WTC11 (cell line): ENCODE measurements at regions not wholly inside any gene's neighbourhood (a gene's known extent, or its start where the extent isn't known, plus 50 kb on each side); places are given as distances from the start of the nearest gene placed in this dataset.

ENCODE experiments used
- ATAC-seq: fragments of 200-7000 bp; cut with Tn5 transposase; 2 replicates; pipeline ENCODE4 v1.10.0; 2021; ENCODE audit warnings: mild to moderate bottlenecking, moderate library complexity
- CTCF ChIA-PET: fragments of 300-600 bp; sonication (Branson Sonifier 250); formaldehyde crosslinking; loops from one replicate; lab custom pipeline; 2021; ENCODE audit warnings: antibody characterized with exemption; lab: Charles Lee
- POLR2A ChIA-PET: fragments of 350-600 bp; sonication (Branson Sonifier 250); formaldehyde crosslinking; loops from one replicate; lab custom pipeline; 2021; ENCODE audit warnings: antibody characterized with exemption; lab: Charles Lee
- DNase-seq: peaks from one replicate; pipeline ENCODE4 v3.0.0; 2021; ENCODE audit warnings: low spot score
- H3K27ac Mint-ChIP-seq: 2 replicates; pipeline ENCODE4 v1.8.0; 2021; ENCODE audit warnings: mixed read lengths
- H3K27me3 Mint-ChIP-seq: 2 replicates; pipeline ENCODE4 v1.8.0; 2021; ENCODE audit warnings: low read depth, mild to moderate bottlenecking, moderate library complexity, mixed read lengths
- H3K36me3 Mint-ChIP-seq: 2 replicates; pipeline ENCODE4 v1.8.0; 2021; ENCODE audit warnings: mixed read lengths
- H3K4me1 Mint-ChIP-seq: 2 replicates; pipeline ENCODE4 v1.8.0; 2022; ENCODE audit warnings: mixed read lengths
- H3K4me3 Mint-ChIP-seq: 2 replicates; pipeline ENCODE4 v1.8.0; 2021; ENCODE audit warnings: mild to moderate bottlenecking, moderate library complexity, mixed read lengths
- H3K9me3 Mint-ChIP-seq: 2 replicates; pipeline ENCODE4 v1.8.0; 2021; ENCODE audit warnings: mixed read lengths
- AR ChIP-seq: fragments of 250-450 bp; sonication (Bioruptor Pico); IDR thresholded peaks from 2 replicates; pipeline ENCODE4 v1.9.0; 2021; ENCODE audit warnings: mild to moderate bottlenecking
- ATF2 ChIP-seq: sonication (generic); formaldehyde crosslinking; IDR thresholded peaks from 2 replicates; pipeline ENCODE4 v1.8.1; 2022; ENCODE audit warnings: low read depth, missing genetic modification reagents, borderline replicate concordance
- ATF6 ChIP-seq: sonication (generic); formaldehyde crosslinking; IDR thresholded peaks from 2 replicates; pipeline ENCODE4 v1.8.1; 2023; ENCODE audit warnings: mild to moderate bottlenecking, missing genetic modification reagents
- ERG ChIP-seq: fragments of 250-450 bp; sonication (Bioruptor Pico); IDR thresholded peaks from 2 replicates; pipeline ENCODE4 v1.8.0; 2021; ENCODE audit warnings: mild to moderate bottlenecking
- GABPB1 ChIP-seq: sonication (generic); formaldehyde crosslinking; IDR thresholded peaks from 2 replicates; pipeline ENCODE4 v1.8.1; 2023; ENCODE audit warnings: mild to moderate bottlenecking, missing genetic modification reagents
- MAX ChIP-seq: sonication (generic); formaldehyde crosslinking; IDR thresholded peaks from 2 replicates; pipeline ENCODE4 v1.8.0; 2022; ENCODE audit warnings: mild to moderate bottlenecking, missing genetic modification reagents
- MXD4 ChIP-seq: fragments of 250-450 bp; sonication (Bioruptor Pico); IDR thresholded peaks from 2 replicates; pipeline ENCODE4 v1.8.0; 2021; ENCODE audit warnings: mild to moderate bottlenecking, moderate library complexity, borderline replicate concordance
- MYBL2 ChIP-seq: sonication (generic); formaldehyde crosslinking; IDR thresholded peaks from 2 replicates; pipeline ENCODE4 v1.8.1; 2023; ENCODE audit warnings: mild to moderate bottlenecking, moderate library complexity, missing genetic modification reagents
- NFE2L1 ChIP-seq: sonication (generic); formaldehyde crosslinking; IDR thresholded peaks from 2 replicates; pipeline ENCODE4 v1.8.1; 2023; ENCODE audit warnings: missing genetic modification reagents
- NR1H2 ChIP-seq: sonication (generic); formaldehyde crosslinking; IDR thresholded peaks from 2 replicates; pipeline ENCODE4 v1.9.0; 2021; ENCODE audit warnings: mild to moderate bottlenecking, moderate library complexity, missing genetic modification reagents
- NR3C1 ChIP-seq: sonication (generic); formaldehyde crosslinking; conservative IDR thresholded peaks from 2 replicates; pipeline ENCODE4 v1.8.1; 2023; ENCODE audit warnings: low read depth, mild to moderate bottlenecking, missing genetic modification reagents
- OVOL2 ChIP-seq: fragments of 250-450 bp; sonication (Bioruptor Pico); IDR thresholded peaks from 2 replicates; pipeline ENCODE4 v1.9.0; 2021; ENCODE audit warnings: mild to moderate bottlenecking, borderline replicate concordance
- RELA ChIP-seq: sonication (generic); formaldehyde crosslinking; IDR thresholded peaks from 2 replicates; pipeline ENCODE4 v1.8.1; 2022; ENCODE audit warnings: missing genetic modification reagents, mild to moderate bottlenecking, borderline replicate concordance
- RORB ChIP-seq: fragments of 250-450 bp; sonication (Bioruptor Pico); IDR thresholded peaks from 2 replicates; pipeline ENCODE4 v1.9.0; 2021; ENCODE audit warnings: mild to moderate bottlenecking
- TCF7 ChIP-seq: sonication (generic); formaldehyde crosslinking; IDR thresholded peaks from 2 replicates; pipeline ENCODE4 v1.8.0; 2022; ENCODE audit warnings: mild to moderate bottlenecking, low read depth, missing genetic modification reagents, moderate library complexity
- USF2 ChIP-seq: sonication (generic); formaldehyde crosslinking; IDR thresholded peaks from 2 replicates; pipeline ENCODE4 v1.8.1; 2023; ENCODE audit warnings: mild to moderate bottlenecking, missing genetic modification reagents, moderate library complexity
- ZBTB43 ChIP-seq: sonication (generic); formaldehyde crosslinking; IDR thresholded peaks from 2 replicates; pipeline ENCODE4 v1.8.1; 2023; ENCODE audit warnings: mild to moderate bottlenecking, missing genetic modification reagents
- ZNF121 ChIP-seq: sonication (generic); formaldehyde crosslinking; IDR thresholded peaks from 2 replicates; pipeline ENCODE4 v1.8.0; 2023; ENCODE audit warnings: missing genetic modification reagents
- ZNF138 ChIP-seq: sonication (generic); formaldehyde crosslinking; conservative IDR thresholded peaks from 2 replicates; pipeline ENCODE4 v1.8.1; 2022; ENCODE audit warnings: mild to moderate bottlenecking, moderate library complexity, missing genetic modification reagents
- ZNF317 ChIP-seq: sonication (generic); formaldehyde crosslinking; IDR thresholded peaks from 2 replicates; pipeline ENCODE4 v1.8.1; 2023; ENCODE audit warnings: low read depth, mild to moderate bottlenecking, moderate library complexity, missing genetic modification reagents, borderline replicate concordance
- ZNF532 ChIP-seq: fragments of 250-450 bp; sonication (Bioruptor Pico); IDR thresholded peaks from 2 replicates; pipeline ENCODE4 v1.9.0; 2021; ENCODE audit warnings: mild to moderate bottlenecking, borderline replicate concordance

- TF ChIP-seq MAX (CRISPR knock-in tag) (no peak), ATF2 (no peak), AR (CRISPR knock-in tag) (no peak), ATF6 (CRISPR knock-in tag) (no peak), RELA (no peak), ZNF138 (CRISPR knock-in tag) (no peak), ZNF532 (CRISPR knock-in tag) (no peak)
Measured at GRCh38 chr5:68683632-68684036, 410.2 kb upstream of the SLC30A5 start (continued).

GRCh38 chr5:68685863-68686262 is 408.0 kb upstream of the SLC30A5 start:
- no peak overlapping the region for H3K27ac Mint-ChIP-seq
- CTCF ChIA-PET: no interaction called here
- no peaks in the 10 kb centered on the region for H3K27me3 Mint-ChIP-seq

More at GRCh38 chr5:68685863-68686262, 408.0 kb upstream of the SLC30A5 start:
- POLR2A ChIA-PET: no interaction called here
- Mint-ChIP-seq H3K9me3 (peaks cover 16% of the 10 kb centered on the region), H3K36me3 (peaks cover 5% of the 10 kb centered on the region), H3K4me1 (0 out of 2 replicates have a peak, but pooled peaks cover 3% of the 10 kb centered on the region), H3K4me3 (no peak overlapping the region)
- DNase-seq (no peak), ATAC-seq (no peak)
- no peak for TF ChIP-seq ZNF121
- TF ChIP-seq RORB (CRISPR knock-in tag): no peak
- TF ChIP-seq GABPB1 (CRISPR knock-in tag): no peak
- no peak for TF ChIP-seq OVOL2 (CRISPR knock-in tag)
- TF ChIP-seq ERG (CRISPR knock-in tag): no peak
- no peak for TF ChIP-seq NFE2L1
- no peak for TF ChIP-seq MXD4 (CRISPR knock-in tag)
- TF ChIP-seq TCF7 (CRISPR knock-in tag): no peak
- no peak for TF ChIP-seq ZNF317 (CRISPR knock-in tag)
- TF ChIP-seq NR1H2 (CRISPR knock-in tag): no peak
- no peak for TF ChIP-seq MYBL2 (CRISPR knock-in tag)
- TF ChIP-seq USF2 (CRISPR knock-in tag): no peak
- TF ChIP-seq ZNF138 (CRISPR knock-in tag): no peak
- no peak for TF ChIP-seq RELA
- TF ChIP-seq ZBTB43 (CRISPR knock-in tag): no peak
- TF ChIP-seq NR3C1 (CRISPR knock-in tag): no peak
